PFSK-1 (cell line): ENCODE measurements at regions not wholly inside any gene's neighbourhood (a gene's known extent, or its start where the extent isn't known, plus 50 kb on each side); places are given as distances from the start of the nearest gene placed in this dataset.

Experiments
- FOXP2 ChIP-seq: optimal IDR thresholded peaks from 2 replicates; pipeline ENCODE3; 2011; ENCODE audit warnings: borderline replicate concordance, control low read depth, inconsistent platforms; ENCODE audit not compliant: insufficient read depth; ENCODE audit errors: extremely low read length, extremely low read depth
- POLR2AphosphoS5 ChIP-seq: IDR thresholded peaks from 2 replicates; pipeline ENCODE4 v1.6.1; 2012; ENCODE audit warnings: low read depth, mild to moderate bottlenecking, control low read depth, low read length, moderate library complexity
- REST ChIP-seq, 2 experiments: IDR thresholded peaks; 2 replicates each; pipeline versions ENCODE4 v1.6.1 to v1.8.0; 2011 to 2012; ENCODE audit warnings: low read depth in 2 of 2, low read length in 2 of 2, control low read depth in 1 of 2, inconsistent platforms in 1 of 2, mild to moderate bottlenecking in 1 of 2, moderate library complexity in 1 of 2; ENCODE audit not compliant: insufficient read depth in 1 of 2
- SIN3A ChIP-seq: IDR thresholded peaks from 2 replicates; pipeline ENCODE4 v1.6.1; 2012; ENCODE audit warnings: mild to moderate bottlenecking, low read length, moderate library complexity, borderline replicate concordance; ENCODE audit not compliant: insufficient read depth
- TAF1 ChIP-seq: IDR thresholded peaks from 2 replicates; pipeline ENCODE4 v1.6.1; 2012; ENCODE audit warnings: low read length, control low read depth, borderline replicate concordance; ENCODE audit not compliant: insufficient read depth

DNA sequence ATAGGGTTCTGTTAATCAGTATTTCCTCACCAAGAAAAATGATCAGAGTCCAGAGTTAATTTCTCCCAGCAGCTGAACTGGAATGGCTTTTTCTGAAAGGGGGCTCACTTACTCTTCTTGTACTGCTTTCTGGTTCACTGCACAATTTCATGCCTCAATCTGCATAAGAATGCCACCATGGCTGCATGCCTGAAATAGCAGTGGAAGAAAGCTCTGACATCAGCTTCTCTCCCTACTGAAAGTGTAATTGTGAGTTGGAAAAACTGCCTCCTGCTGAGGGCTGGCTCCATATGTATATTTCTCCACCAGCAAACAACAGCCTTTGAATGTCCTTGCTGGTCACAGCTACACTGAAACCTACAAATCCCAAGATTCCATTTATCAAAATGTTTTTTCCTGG, 1027.2 kb upstream of the GJE1 start:
- TF ChIP-seq TAF1 (no peak), FOXP2 (no peak), REST (IDR thresholded peaks at IDR 0.05; ENCODE audit: insufficient read depth in 1 of 2, low read depth in 2 of 2, low read length in 2 of 2) (no peak), SIN3A (no peak), POLR2AphosphoS5 (no peak)

GRCh38 chr6:141103246-141103645, 1029.5 kb upstream of the GJE1 start:
- TF ChIP-seq REST (IDR thresholded peaks at IDR 0.05; ENCODE audit: insufficient read depth in 1 of 2, low read depth in 2 of 2, low read length in 2 of 2) = no peak
- no peak for TF ChIP-seq TAF1
- TF ChIP-seq SIN3A = no peak
- TF ChIP-seq POLR2AphosphoS5 = no peak
- TF ChIP-seq FOXP2 = no peak

GRCh38 chr6:141097471-141097870, 1035.3 kb upstream of the GJE1 start:
- TF ChIP-seq POLR2AphosphoS5 (no peak), TAF1 (no peak), REST (IDR thresholded peaks at IDR 0.05; ENCODE audit: insufficient read depth in 1 of 2, low read depth in 2 of 2, low read length in 2 of 2) (no peak), SIN3A (no peak), FOXP2 (no peak)

DNA sequence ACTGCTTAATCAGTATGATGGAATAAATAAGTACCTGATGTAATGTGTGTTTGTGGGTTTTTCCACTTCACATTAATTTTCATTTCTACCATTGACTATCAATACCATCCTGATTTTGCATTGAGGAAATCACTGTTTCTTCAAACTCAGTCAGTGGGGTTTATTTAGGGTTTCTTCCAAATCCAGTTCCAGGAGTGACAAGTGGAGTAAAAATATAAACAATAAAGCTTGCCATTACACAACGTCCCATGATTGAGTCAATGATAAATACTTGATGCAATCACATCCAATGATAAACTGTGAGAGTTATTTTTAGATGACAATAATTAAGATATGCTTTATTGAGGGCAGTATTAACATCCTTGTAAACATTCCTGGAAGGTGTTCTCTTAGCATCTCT, 1037.4 kb upstream of the GJE1 start:
- TF ChIP-seq SIN3A (no peak), FOXP2 (no peak), POLR2AphosphoS5 (no peak), REST (IDR thresholded peaks at IDR 0.05; ENCODE audit: insufficient read depth in 1 of 2, low read depth in 2 of 2, low read length in 2 of 2) (no peak), TAF1 (no peak)

DNA sequence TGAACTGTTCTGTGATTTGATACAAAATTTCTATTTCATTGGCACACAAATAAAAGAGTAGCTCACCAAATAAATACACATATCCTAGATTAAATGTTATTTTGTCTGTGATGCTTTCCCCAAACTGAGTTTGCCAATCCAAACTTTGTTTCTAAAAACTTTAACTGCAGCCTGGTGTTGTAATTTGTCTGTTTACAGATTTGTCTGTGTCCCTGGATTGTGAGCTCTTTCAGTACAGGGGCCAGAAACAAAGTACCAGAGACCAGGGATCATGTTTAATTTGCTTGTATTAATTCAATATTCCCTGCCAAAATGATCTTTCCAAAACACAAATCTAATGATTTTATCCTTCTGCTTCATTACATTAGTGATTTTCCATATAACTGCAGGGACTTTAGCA, 1044.6 kb upstream of the GJE1 start:
- TF ChIP-seq SIN3A = no peak
- no peak for TF ChIP-seq FOXP2
- TF ChIP-seq POLR2AphosphoS5 = no peak
- TF ChIP-seq TAF1 = no peak
- no peak for TF ChIP-seq REST (IDR thresholded peaks at IDR 0.05; ENCODE audit: insufficient read depth in 1 of 2, low read depth in 2 of 2, low read length in 2 of 2)
